Heart left ventricle (tissue), 13 donors: ENCODE measurements at regions not wholly inside any gene's neighbourhood (a gene's known extent, or its start where the extent isn't known, plus 50 kb on each side); places are given as distances from the start of the nearest gene placed in this dataset.

Source experiments
- POLR2A ChIP-seq, 2 donors: fragments of 450-650 bp; IDR thresholded peaks; one replicate each; pipeline ENCODE4 v1.6.1; 2017; ENCODE audit warnings: antibody characterized with exemption in 2 of 2, mild to moderate bottlenecking in 2 of 2, moderate library complexity in 2 of 2
- TF ChIP-seq, protein P1 (sequence below), 12 donors: fragments of 200-600 bp; sonication (generic) in 4 of 12; IDR thresholded peaks; one replicate each; pipeline versions ENCODE4 v1.5.0 to v1.8.0; 2018 to 2022; ENCODE audit warnings: antibody characterized with exemption in 12 of 12, mild to moderate bottlenecking in 5 of 12
- donor health status: ischemic (EF 13 %, LVEDD 7.1; RV severe dilation, severe dysfunction).
- donor health status: DM: no; HTN: yes; CAD: no.
- donor health status: DM: no; HTN: no; CAD: no.
- donor health status: ischemic (EF 25% LVEDD 6.9; RV normal size, moderate dysfunction).
- donor health status: ischemic (EF 25% LVEDD 5.7; RV mildly dilated, moderate dysfunction).
- donor health status: ischemic (EF 35%, LVEDD 5.7; RV mildly dilated, moderate dysfunction).
- donor health status: nonischemic (EF 11% LVEDD 7.7; RV severe dilation, severe dysfunction).
- donor health status: DM: yes; HTN: yes; CAD: no.
- donor health status: PGD.
- donor health status: ischemic (EF 29% LVEDD 5.4; RV normal size, mild dysfunction).
- donor health status: nonischemic (EF 23%, LVEDD 6.1; RV moderate dilation, normal function).

GRCh38 chr6:63410435-63411426 is 90.9 kb upstream of the LGSN start:
- TF ChIP-seq, protein P1, sequence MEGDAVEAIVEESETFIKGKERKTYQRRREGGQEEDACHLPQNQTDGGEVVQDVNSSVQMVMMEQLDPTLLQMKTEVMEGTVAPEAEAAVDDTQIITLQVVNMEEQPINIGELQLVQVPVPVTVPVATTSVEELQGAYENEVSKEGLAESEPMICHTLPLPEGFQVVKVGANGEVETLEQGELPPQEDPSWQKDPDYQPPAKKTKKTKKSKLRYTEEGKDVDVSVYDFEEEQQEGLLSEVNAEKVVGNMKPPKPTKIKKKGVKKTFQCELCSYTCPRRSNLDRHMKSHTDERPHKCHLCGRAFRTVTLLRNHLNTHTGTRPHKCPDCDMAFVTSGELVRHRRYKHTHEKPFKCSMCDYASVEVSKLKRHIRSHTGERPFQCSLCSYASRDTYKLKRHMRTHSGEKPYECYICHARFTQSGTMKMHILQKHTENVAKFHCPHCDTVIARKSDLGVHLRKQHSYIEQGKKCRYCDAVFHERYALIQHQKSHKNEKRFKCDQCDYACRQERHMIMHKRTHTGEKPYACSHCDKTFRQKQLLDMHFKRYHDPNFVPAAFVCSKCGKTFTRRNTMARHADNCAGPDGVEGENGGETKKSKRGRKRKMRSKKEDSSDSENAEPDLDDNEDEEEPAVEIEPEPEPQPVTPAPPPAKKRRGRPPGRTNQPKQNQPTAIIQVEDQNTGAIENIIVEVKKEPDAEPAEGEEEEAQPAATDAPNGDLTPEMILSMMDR (IDR thresholded peaks at IDR 0.05) = no peak
- no peak for TF ChIP-seq POLR2A (IDR thresholded peaks at IDR 0.05)
